ENCODE measurements at regions not wholly inside any gene's neighbourhood (a gene's known extent, or its start where the extent isn't known, plus 50 kb on each side); places are given as distances from the start of the nearest gene placed in this dataset.

DNA sequence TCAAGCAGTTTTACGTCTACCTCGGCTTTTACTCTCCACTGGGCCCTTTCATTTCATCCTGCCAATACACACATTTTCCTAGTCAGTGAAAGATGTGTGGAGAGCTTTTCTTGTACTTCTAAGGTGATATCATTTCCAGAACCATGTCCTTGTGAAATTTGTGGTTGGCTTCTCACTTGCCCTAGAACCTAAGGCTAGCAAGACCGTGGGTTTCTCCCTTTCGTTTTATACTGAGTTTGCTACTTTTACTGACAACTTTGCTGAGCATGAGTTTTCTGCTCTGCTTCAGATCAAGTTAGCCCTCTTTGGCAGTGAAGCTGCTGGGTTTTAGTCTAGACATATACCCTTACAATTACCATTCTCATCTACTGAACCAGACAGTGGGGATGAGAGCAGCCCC, 95.7 kb upstream of the FRMPD4 start:
- no peak for DNase-seq

DNA sequence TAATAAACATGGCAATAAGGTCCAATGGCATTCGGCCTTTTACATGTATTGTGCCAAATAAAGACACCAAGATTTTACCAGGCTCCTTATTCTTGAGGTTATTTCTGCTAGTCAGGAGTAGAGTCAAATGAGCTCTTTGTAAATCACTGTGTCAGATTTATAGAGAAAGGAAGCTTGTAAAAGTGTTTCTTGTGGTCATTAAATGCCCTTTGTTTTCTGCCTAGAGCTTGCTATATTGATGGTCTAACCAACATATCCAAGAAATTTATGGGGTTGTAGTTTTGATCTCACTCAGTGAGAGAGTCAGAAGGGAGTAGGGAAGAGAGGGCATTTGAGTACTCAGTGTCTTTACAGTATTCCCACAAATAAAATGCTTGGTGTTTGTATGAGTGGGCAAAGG, 86.2 kb upstream of the FRMPD4 start:
- Histone ChIP-seq H3K9ac (ENCODE audit: low read depth in 2 of 2, low read length in 2 of 2) (no peak overlapping the region), H3K27ac (no peak overlapping the region), H3K27me3 (no peaks in the 10 kb centered on the region), H3K36me3 (no peaks in the 10 kb centered on the region), H3K4me3 (no peak overlapping the region), H3K4me1 (no peaks in the 10 kb centered on the region), H3K9me3 (no peaks in the 10 kb centered on the region)
- DNase-seq = no peak
- intact Hi-C loops (cut with DNase I) = no loop called here
- TF ChIP-seq, protein P1, sequence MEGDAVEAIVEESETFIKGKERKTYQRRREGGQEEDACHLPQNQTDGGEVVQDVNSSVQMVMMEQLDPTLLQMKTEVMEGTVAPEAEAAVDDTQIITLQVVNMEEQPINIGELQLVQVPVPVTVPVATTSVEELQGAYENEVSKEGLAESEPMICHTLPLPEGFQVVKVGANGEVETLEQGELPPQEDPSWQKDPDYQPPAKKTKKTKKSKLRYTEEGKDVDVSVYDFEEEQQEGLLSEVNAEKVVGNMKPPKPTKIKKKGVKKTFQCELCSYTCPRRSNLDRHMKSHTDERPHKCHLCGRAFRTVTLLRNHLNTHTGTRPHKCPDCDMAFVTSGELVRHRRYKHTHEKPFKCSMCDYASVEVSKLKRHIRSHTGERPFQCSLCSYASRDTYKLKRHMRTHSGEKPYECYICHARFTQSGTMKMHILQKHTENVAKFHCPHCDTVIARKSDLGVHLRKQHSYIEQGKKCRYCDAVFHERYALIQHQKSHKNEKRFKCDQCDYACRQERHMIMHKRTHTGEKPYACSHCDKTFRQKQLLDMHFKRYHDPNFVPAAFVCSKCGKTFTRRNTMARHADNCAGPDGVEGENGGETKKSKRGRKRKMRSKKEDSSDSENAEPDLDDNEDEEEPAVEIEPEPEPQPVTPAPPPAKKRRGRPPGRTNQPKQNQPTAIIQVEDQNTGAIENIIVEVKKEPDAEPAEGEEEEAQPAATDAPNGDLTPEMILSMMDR (IDR thresholded peaks at IDR 0.05) = no peak

More for the DNA sequence above, 95.7 kb upstream of the FRMPD4 start:
- Histone ChIP-seq H3K9me3 (no peaks in the 10 kb centered on the region), H3K27ac (no peak overlapping the region), H3K9ac (ENCODE audit: low read depth in 2 of 2, low read length in 2 of 2) (no peak overlapping the region), H3K36me3 (no peaks in the 10 kb centered on the region), H3K27me3 (no peaks in the 10 kb centered on the region), H3K4me1 (no peaks in the 10 kb centered on the region), H3K4me3 (no peak overlapping the region)
- intact Hi-C loops (cut with DNase I) = no loop called here
- TF ChIP-seq, protein P1 (IDR thresholded peaks at IDR 0.05) = no peak

DNA sequence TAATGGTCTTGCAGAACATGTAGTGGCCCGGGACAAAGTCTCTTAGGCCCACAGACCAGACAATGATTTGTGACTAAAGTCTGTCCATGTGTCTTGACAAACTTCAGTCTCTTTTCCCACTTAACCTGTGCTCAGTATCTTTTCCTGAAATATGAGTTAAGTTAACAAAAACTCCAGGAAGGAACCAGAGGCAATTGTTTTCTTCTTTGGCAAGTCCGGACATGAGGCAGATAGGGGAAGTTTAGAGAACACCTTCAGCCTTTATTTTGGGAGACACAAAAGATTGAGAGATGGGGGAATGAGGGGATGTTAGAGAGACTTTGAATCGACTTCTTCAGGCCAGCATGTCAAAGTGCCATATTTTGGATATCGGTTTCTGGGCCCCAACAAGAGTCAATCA, 80.2 kb upstream of the FRMPD4 start:
- H3K4me3 ChIP-seq = no peak overlapping the region
- TF ChIP-seq, protein P1 (IDR thresholded peaks at IDR 0.05) = no peak
- intact Hi-C loops (cut with DNase I) = no loop called here
- H3K4me1 ChIP-seq = no peaks in the 10 kb centered on the region
- H3K9me3 ChIP-seq = no peaks in the 10 kb centered on the region
- H3K27ac ChIP-seq = no peak overlapping the region
- no peak for DNase-seq
- H3K36me3 ChIP-seq = no peaks in the 10 kb centered on the region
- H3K27me3 ChIP-seq = no peaks in the 10 kb centered on the region
- no peak overlapping the region for H3K9ac ChIP-seq (ENCODE audit: low read depth in 2 of 2, low read length in 2 of 2)

DNA sequence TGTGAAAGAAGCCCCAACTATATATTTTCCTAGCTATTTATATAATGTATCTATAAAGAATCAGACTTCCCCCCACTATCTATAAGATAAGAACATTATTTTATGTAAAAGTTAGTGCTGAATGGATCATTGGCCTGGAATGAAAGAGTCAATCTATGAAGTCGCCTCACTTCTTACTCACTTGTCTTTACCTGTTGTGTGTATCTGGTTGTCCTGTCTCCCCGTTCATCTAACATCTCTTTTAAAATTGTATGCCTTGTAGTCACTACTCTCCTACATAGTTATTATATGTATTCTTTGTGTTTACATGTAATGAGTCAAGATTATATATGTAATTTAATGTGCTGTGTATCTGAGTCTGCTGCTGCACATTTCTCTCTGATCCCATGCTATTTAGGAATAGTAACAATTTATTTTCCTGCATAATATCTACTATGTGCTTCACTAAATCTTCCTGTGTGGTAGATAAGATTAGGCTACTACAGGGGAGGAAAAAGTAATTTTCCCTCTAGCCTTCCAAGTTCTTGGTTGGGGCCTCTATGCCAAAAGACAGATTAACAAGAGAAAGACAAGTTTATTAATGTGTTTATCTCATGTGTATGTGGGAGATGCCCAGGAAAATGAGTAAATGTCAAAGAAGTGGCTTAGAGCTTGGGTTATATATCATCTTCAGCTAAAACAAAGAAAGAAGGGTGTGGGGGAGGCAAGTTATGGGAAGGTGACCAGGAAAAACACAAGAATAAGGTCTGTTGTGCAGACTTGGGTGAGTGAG, 77.6 kb upstream of the FRMPD4 start:
- H3K9ac ChIP-seq (ENCODE audit: low read depth in 2 of 2, low read length in 2 of 2) = no peak overlapping the region
- intact Hi-C loops (cut with DNase I) = no loop called here
- TF ChIP-seq, protein P1 (IDR thresholded peaks at IDR 0.05) = no peak
- no peak for DNase-seq
- no peaks in the 10 kb centered on the region for H3K4me1 ChIP-seq
- no peak overlapping the region for H3K27ac ChIP-seq
- H3K27me3 ChIP-seq = no peaks in the 10 kb centered on the region
- no peak overlapping the region for H3K4me3 ChIP-seq
- no peaks in the 10 kb centered on the region for H3K9me3 ChIP-seq
- no peaks in the 10 kb centered on the region for H3K36me3 ChIP-seq

DNA sequence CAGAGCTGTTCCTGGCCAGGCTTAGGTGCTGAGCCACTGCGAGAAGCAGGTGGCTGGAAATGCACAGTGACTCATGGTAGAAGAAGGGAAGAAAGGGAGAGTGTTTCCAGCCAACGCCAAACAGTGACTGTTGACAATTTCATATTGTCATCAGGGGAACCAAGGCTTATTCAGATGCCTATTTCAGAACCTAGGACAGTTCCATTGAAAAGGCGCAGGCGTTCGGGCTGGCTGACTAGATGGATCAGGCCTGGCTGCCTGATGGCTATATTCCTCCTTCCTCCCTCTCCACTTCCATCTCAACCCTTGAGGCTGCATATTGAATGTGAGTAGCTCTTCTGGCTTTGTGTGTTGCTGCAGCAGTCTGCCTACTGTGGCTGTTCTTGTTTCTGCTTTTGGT, 73.0 kb upstream of the FRMPD4 start:
- no peak for DNase-seq
- H3K27me3 ChIP-seq = no peaks in the 10 kb centered on the region
- no peak overlapping the region for H3K4me3 ChIP-seq
- H3K36me3 ChIP-seq = no peaks in the 10 kb centered on the region
- H3K9me3 ChIP-seq = no peaks in the 10 kb centered on the region
- no peaks in the 10 kb centered on the region for H3K4me1 ChIP-seq
- H3K9ac ChIP-seq (ENCODE audit: low read depth in 2 of 2, low read length in 2 of 2) = no peak overlapping the region
- no peak overlapping the region for H3K27ac ChIP-seq
- TF ChIP-seq, protein P1 (IDR thresholded peaks at IDR 0.05) = no peak
- intact Hi-C loops (cut with DNase I) = no loop called here

Data from colonic mucosa (tissue), 4 donors.